ENCODE measurements at regions not wholly inside any gene's neighbourhood (a gene's known extent, or its start where the extent isn't known, plus 50 kb on each side); places are given as distances from the start of the nearest gene placed in this dataset.
"Not testable (repeated sequence)": the region's sequence is repeated elsewhere in the genome, so short reads cannot be mapped to it uniquely, and the experiment has no call there.

GRCh38 chr4:170227928-170228327 lies 138.2 kb upstream of the AADAT start:
- intact Hi-C loops (cut with DNase I) = no loop called here
- no peak for DNase-seq (ENCODE audit: low spot score)

DNA sequence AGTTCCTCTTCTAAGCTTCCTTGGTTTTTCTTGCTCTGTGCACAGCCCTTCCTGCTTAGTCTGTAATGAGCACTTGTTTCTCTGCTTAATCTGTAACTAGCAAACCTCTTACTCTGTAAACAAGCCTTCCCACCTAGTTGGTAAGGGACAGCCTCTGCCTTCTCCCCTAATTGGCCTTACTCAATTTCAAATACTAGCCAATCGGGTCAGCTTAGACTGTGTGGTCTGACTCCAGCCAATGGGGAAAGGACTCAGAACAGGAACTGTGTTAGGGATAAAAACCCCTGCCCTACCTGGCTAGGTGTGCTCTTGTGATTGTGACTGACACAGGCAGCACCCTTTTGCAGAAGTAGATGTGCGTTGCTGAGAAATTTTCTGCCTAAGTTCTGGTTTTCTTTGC lies 136.5 kb upstream of the AADAT start:
- intact Hi-C loops (cut with DNase I) = no loop called here
- DNase-seq (ENCODE audit: low spot score) = no peak

- DNase-seq (ENCODE audit: low spot score) = no peak
- intact Hi-C loops (cut with DNase I) = no loop called here
These were observed 125.0 kb upstream of the AADAT start for GRCh38 chr4:170214731-170215130.

- no peak for DNase-seq (ENCODE audit: low spot score)
- intact Hi-C loops (cut with DNase I) = no loop called here
These were observed 124.3 kb upstream of the AADAT start for GRCh38 chr4:170214101-170214500.

GRCh38 chr4:170202721-170203120 lies 113.0 kb upstream of the AADAT start:
- intact Hi-C loops (cut with DNase I) = loop anchor here in 1 of 2 donors (10.0 kb wide), 1 partner anchor 542 kb away; no protein-coding TSS in a partner anchor
- DNase-seq (ENCODE audit: low spot score) = no peak

GRCh38 chr4:170198747-170199146 lies 109.0 kb upstream of the AADAT start:
- intact Hi-C loops (cut with DNase I) = no loop called here
- DNase-seq (ENCODE audit: low spot score) = no peak

- DNase-seq (ENCODE audit: low spot score); intact Hi-C loops (cut with DNase I): not testable (repeated sequence)
These were observed 105.0 kb upstream of the AADAT start for GRCh38 chr4:170194794-170195193.

DNA sequence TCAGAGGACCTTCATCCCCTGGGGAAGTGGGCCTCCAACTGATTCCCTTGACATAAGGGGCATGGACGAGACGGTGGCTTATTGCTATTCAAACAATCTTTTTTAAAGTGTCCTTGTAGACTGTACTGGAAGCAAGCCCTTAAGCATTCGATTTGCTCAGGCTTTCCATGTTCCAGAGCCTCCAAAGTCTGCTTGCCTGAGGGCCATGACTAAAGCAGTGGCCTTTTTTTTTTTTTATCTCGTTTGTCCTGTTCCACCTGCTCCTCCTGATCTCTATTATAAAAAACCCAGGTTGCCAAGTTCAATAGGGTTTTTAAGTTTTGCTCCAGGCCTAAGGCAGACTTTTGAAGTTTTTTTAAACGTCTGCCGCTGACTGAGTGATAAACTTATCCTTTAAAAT lies 103.7 kb upstream of the AADAT start:
- intact Hi-C loops (cut with DNase I) = no loop called here
- DNase-seq (ENCODE audit: low spot score) = no peak

- intact Hi-C loops (cut with DNase I) = no loop called here
- DNase-seq (ENCODE audit: low spot score) = no peak
These were observed 100.5 kb upstream of the AADAT start for GRCh38 chr4:170190265-170190664.

- intact Hi-C loops (cut with DNase I) = no loop called here
- no peak for DNase-seq (ENCODE audit: low spot score)
These were observed 81.1 kb upstream of the AADAT start for GRCh38 chr4:170170861-170171260.

GRCh38 chr4:170169699-170170098 lies 79.9 kb upstream of the AADAT start:
- no peak for DNase-seq (ENCODE audit: low spot score)
- intact Hi-C loops (cut with DNase I) = no loop called here

- DNase-seq (ENCODE audit: low spot score) = no peak
- intact Hi-C loops (cut with DNase I) = no loop called here
These were observed 77.9 kb upstream of the AADAT start for GRCh38 chr4:170167678-170168077.

- intact Hi-C loops (cut with DNase I) = not testable (repeated sequence)
These were observed 76.4 kb upstream of the AADAT start for GRCh38 chr4:170166193-170166592.

DNA sequence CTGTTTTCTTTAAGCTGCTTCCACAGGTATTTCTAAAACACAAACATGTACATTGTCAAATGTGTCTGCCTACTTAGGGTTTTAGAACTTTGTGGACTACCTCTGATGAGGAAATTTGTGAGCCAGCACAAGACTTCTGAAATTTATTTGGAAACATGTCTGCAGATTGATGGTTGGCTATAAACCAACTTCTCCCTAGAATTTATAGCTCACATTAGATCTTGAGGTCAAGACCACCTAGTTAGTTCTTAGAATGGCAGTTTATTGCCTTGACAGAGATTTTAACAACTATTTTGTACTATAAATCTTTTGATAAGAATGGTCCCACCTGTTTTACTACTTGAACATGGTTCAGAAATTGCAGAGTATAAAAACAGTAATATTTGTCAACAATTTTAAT lies 72.7 kb upstream of the AADAT start:
- intact Hi-C loops (cut with DNase I) = no loop called here
- no peak for DNase-seq (ENCODE audit: low spot score)

More at GRCh38 chr4:170166193-170166592, 76.4 kb upstream of the AADAT start:
- DNase-seq (ENCODE audit: low spot score) = not testable (repeated sequence)

DNA sequence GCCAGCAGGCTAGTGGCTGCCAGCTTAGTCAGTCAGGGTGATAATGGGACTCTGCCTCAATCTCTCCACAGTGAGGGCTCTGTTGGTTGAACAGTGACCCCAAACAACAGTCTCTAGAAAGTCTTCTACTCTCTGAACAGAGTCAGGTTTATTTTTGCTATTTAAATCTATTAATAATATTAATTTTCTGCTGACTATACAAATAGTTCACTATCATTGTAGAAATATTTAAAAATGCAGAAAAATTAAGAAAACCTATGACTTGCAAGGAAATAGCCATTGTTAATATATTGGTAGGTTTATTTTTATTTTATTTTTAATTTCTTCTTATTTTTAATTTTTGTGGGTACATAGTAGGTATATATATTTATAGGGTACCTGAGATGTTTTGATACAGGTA lies 67.9 kb upstream of the AADAT start:
- no peak for DNase-seq (ENCODE audit: low spot score)
- intact Hi-C loops (cut with DNase I) = no loop called here

GRCh38 chr4:170145120-170145519 lies 55.4 kb upstream of the AADAT start:
- intact Hi-C loops (cut with DNase I) = no loop called here
- no peak for DNase-seq (ENCODE audit: low spot score)

- intact Hi-C loops (cut with DNase I) = no loop called here
- no peak for DNase-seq (ENCODE audit: low spot score)
These were observed 50.0 kb upstream of the AADAT start for GRCh38 chr4:170139764-170140163.

Small RNA genes lying in the stretch of these regions (microRNA-seq; reads per million reads assigned to microRNA genes)
- gene MIR6082 (ENCODE audit: borderline microRNAs expressed in 2 of 2) = 0 reads per million in 2 donors

Measured in posterior vena cava (tissue), 2 donors.